ENCODE measurements at regions not wholly inside any gene's neighbourhood (a gene's known extent, or its start where the extent isn't known, plus 50 kb on each side); places are given as distances from the start of the nearest gene placed in this dataset.

DNA sequence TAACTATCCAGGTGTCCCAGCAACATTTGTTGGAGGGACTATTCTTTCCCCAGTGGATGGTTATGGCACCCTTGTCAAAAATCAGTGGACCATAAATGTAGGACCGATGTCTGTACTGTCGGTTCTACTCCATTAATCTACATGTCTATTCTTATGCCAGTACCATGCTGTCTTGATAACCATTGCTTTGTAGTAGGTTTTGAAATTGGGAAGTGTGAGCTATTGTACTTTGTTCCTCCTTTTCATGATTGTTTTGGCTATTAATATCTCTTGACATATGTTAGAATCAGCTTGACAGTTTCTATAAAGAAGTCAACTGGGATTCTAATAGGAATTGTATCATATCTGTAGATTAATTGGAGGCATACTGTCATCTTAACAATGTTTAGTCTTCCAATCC lies 112.7 kb downstream of the HNRNPD start:
- Histone ChIP-seq H3K4me1 (no peaks in the 10 kb centered on the region), H3K36me3 (no peaks in the 10 kb centered on the region), H3K27me3 (peaks cover 0 to 4% (median 0%) of the 10 kb centered on the region in 7 donors), H3K27ac (no peak overlapping the region), H3K4me3 (no peak overlapping the region), H3K9me3 (peaks cover 0 to 5% (median 0%) of the 10 kb centered on the region in 11 donors)
- TF ChIP-seq, protein P1, sequence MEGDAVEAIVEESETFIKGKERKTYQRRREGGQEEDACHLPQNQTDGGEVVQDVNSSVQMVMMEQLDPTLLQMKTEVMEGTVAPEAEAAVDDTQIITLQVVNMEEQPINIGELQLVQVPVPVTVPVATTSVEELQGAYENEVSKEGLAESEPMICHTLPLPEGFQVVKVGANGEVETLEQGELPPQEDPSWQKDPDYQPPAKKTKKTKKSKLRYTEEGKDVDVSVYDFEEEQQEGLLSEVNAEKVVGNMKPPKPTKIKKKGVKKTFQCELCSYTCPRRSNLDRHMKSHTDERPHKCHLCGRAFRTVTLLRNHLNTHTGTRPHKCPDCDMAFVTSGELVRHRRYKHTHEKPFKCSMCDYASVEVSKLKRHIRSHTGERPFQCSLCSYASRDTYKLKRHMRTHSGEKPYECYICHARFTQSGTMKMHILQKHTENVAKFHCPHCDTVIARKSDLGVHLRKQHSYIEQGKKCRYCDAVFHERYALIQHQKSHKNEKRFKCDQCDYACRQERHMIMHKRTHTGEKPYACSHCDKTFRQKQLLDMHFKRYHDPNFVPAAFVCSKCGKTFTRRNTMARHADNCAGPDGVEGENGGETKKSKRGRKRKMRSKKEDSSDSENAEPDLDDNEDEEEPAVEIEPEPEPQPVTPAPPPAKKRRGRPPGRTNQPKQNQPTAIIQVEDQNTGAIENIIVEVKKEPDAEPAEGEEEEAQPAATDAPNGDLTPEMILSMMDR (IDR thresholded peaks at IDR 0.05): no peak
- ATAC-seq (no peak), DNase-seq (no peak)
- 69 to 82% methylated on average over 2 of the region's 2 CpGs for WGBS, 2 donors
- intact Hi-C loops (cut with DNase I): loop anchor here in 1 of 10 donors (10.0 kb wide), 1 partner anchor 856 kb away; no protein-coding TSS in a partner anchor

DNA sequence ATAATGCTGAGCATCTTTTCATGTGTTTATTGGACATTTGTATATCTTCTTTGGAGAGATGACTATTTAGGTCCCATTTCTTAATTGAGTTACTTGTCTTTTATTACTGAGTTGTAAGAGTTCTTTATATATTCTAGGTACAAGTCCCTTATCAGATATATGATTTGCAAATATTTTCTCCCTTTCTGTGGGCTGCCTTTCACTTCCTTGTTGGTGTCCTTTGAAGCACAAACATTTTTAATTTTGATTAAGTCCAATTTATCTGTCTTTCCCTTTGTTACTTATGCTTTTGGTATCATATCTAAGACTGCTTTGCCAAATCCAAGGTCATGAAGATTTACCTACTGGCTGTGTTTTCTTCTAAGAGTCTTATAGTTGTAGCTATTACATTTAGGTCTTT lies 113.2 kb downstream of the HNRNPD start:
- ATAC-seq (no peak), DNase-seq (no peak)
- H3K27ac ChIP-seq: no peak overlapping the region
- TF ChIP-seq, protein P1 (IDR thresholded peaks at IDR 0.05): no peak
- intact Hi-C loops (cut with DNase I): loop anchor here in 1 of 10 donors (10.0 kb wide), 1 partner anchor 856 kb away; no protein-coding TSS in a partner anchor
- H3K9me3 ChIP-seq: peaks cover 0 to 5% (median 0%) of the 10 kb centered on the region in 11 donors
- peaks cover 0 to 4% (median 0%) of the 10 kb centered on the region in 7 donors for H3K27me3 ChIP-seq
- no peaks in the 10 kb centered on the region for H3K36me3 ChIP-seq
- no peaks in the 10 kb centered on the region for H3K4me1 ChIP-seq
- no peak overlapping the region for H3K4me3 ChIP-seq

DNA sequence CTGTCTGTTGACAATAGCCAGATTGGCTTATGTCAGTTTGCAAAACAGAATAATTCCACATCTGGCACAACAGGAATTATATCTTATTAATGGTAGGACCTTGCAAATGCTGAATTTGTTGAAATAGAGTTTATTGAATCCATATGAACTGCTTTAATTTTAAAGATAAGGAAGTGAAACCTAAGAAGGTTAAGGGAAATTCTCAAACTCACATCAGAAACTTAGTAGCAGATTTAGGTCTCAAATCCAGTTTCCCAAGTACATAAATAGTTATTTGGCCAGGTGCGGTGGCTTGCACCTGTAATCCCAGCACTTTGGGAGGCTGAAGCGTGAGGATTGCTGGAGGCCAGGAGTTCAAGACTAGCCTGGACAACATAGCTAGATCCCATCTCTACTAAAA lies 117.1 kb downstream of the HNRNPD start:
- no peak for DNase-seq
- ATAC-seq: no peak
- TF ChIP-seq, protein P1 (IDR thresholded peaks at IDR 0.05): no peak
- H3K9me3 ChIP-seq: peaks cover 0 to 5% (median 0%) of the 10 kb centered on the region in 11 donors
- no peaks in the 10 kb centered on the region for H3K36me3 ChIP-seq
- intact Hi-C loops (cut with DNase I): no loop called here
- H3K4me1 ChIP-seq: no peaks in the 10 kb centered on the region
- H3K4me3 ChIP-seq: no peak overlapping the region
- no peak overlapping the region for H3K27ac ChIP-seq
- H3K27me3 ChIP-seq: no peaks in the 10 kb centered on the region
- 94% methylated on average over 2 of the region's 2 CpGs for WGBS, 2 donors

DNA sequence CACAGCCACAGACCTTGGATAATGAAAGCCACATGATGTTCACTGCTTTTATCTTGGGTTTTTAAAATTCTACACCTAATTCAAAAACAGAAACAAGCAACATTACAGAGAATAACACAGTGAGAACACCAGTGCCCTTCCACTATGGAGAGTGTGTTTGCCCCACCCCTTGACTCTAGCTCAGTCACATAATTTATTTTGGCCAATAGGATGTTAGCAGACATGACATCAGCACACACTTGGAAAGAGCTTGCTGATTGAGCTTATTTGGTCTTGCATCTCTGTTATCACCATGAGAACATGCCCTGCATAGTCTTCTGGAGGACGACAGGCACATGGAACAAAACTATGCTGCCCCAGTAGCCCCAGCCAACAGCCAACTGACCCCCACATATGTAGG lies 118.1 kb downstream of the HNRNPD start:
- H3K27me3 ChIP-seq: no peaks in the 10 kb centered on the region
- TF ChIP-seq, protein P1 (IDR thresholded peaks at IDR 0.05): no peak
- intact Hi-C loops (cut with DNase I): no loop called here
- H3K4me1 ChIP-seq: no peaks in the 10 kb centered on the region
- DNase-seq (no peak), ATAC-seq (no peak)
- 31 to 42% methylated on average over 1 of the region's 1 CpG for WGBS, 2 donors
- no peak overlapping the region for H3K27ac ChIP-seq
- peaks cover 0 to 5% (median 0%) of the 10 kb centered on the region in 11 donors for H3K9me3 ChIP-seq
- H3K4me3 ChIP-seq: no peak overlapping the region
- H3K36me3 ChIP-seq: no peaks in the 10 kb centered on the region

Measured in heart right ventricle (tissue), 16 donors.